ENCODE measurements at regions not wholly inside any gene's neighbourhood (a gene's known extent, or its start where the extent isn't known, plus 50 kb on each side); places are given as distances from the start of the nearest gene placed in this dataset.
A peak's percentile ranks its signal among the peaks of the same experiment; 100 is the strongest.
"Not testable (repeated sequence)": the region's sequence is repeated elsewhere in the genome, so short reads cannot be mapped to it uniquely, and the experiment has no call there.

DNA sequence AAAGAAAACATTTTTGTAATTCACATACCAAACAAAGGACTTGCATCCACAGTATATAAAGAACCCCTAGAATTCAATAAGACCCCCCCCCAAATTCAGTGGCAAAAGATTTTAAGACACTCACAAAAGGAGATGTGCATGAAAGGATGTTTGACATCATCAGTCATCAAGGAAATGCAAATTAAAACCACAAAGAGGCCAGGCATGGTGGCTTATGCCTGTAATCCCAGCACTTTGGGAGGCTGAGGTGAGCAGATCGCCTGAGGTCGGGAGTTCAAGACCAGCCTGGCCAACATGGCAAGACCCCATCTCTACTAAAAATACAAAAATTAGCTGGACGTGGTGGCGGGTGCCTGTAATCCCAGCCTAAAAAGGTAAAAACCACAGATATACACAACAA is 61.3 kb downstream of the AIPL1 start:
- not testable (repeated sequence) for DNase-seq

DNA sequence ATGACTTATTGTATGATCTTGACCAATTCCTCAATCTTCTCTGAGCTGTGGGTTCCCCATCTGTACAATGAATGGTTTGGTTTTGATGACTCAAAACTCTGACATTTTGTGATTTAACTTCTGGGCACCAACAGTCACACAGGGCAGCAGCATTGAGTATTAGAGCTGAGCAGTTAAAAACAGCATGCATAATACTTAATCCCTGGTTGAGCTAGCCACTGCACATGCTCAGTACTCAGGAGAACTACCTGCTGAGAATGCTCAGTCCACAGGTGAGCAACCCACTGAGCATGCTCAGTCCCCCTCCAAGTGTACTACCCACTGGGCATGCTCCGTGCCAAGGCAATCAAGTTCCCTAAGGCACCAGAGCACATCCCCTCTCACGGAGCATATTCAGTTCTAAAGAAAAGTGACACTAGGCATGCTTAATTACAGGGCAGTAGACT is 68.7 kb downstream of the AIPL1 start:
- peak; percentile 37 for DNase-seq

DNA sequence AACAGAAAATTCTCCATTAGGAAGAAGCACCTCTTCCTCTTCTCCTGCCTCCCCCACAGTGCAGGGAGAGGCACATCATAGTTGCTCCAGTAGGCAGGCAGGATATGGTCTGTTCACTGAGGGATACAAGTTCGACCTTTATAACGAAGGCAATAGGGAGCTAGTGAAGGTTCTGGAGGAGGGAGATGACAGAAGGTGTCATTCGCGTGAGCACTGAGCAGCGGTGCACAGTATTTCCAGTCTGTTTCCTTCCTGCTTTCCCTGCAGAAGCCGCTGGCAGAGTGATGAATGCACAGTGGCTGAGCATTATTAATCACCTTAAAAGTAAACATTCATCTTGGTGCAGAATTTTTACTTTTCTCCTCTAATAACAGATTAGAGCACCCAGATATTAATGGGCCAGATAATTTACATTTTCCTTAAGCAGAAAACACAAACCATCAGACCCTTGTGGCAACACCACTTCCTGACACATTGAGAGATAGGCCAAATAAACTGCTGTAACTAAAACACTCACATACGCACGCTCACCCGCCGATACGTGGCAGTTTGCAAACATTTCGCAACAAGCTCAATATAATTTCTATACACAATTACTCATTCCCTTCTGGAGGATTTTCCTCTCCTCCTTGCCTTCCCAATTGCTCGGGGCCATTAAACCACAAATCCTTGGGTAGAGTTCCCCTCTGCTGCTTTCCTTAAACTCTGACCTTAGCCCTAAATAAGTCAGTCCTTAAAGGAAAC is 69.5 kb downstream of the AIPL1 start:
- no peak for DNase-seq

DNA sequence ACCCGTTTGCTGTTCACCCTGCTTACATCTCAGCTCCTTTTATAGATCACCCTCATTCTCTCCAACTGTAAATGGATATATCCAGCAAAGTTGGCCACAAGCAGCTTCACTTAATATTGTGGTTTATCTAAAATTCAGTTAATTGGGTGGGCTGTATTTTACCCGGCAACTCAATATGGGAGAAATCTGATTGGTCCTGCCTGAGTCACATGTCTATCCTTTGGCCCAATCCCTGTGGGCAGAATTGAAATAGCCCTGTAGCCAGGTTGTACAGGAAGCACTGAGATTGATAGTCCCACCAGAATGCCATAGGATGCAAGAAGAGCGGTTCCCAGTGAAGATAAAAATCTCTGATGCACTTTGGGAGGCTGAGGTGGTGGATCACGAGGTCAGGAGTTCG is 73.2 kb downstream of the AIPL1 start:
- no peak for DNase-seq

DNA sequence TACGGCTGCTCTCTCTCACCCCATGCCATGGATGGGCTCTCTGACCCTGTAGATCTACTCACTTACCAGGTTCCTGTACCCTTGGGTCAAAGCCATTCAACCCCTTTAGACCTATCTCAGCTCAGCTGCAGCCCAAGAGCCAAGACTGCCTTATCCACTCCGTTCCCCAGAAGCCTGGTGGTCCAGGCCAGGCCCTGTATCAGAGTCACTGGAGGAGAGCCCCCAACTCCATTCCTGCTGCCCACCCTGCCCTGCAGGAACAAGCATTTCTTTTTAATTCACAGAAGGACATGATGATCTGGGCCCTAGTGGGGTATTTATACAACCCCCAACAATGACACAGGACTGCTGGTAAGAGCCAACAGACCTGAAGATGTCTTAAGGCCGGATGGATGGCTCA is 76.8 kb downstream of the AIPL1 start:
- DNase-seq, result no peak

DNA sequence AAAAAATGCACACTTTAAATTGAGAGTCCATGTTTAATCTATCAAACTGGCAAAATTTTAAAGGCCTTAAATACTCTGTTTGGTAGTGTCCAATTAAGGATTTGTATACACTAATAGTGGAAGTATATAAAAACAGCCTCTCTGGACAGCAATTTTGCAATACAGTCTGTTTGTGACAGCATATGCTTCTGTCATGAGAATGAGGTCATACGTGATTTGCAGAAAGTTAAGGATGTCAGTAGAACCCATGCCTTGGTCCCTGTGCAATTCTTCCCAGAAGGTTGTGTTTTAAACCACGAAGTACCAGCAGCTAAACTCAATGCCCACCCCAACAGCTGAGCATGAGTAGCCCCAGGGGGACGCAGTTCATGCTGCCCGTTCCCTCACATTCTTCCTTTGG is 78.4 kb downstream of the AIPL1 start:
- DNase-seq, result no peak

DNA sequence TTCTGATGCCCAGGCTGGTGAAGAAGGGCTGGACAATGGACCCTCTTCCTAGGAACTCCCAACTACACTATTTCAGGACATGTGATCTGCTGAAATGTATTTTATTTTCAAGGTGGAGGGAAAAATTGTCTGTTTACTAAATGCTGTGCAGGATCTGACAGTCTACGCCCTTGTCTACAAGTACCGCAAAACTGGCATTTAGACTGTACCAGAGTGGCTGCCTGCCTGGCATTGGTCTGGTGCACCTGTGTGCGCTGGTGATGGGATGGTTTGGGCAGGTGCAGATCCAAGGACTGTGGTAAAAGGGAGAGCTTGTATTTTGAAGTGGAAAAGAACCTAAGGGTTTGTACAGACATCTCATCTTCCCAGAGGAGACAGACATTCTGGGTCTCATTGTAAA is 79.7 kb downstream of the AIPL1 start:
- no peak for DNase-seq

DNA sequence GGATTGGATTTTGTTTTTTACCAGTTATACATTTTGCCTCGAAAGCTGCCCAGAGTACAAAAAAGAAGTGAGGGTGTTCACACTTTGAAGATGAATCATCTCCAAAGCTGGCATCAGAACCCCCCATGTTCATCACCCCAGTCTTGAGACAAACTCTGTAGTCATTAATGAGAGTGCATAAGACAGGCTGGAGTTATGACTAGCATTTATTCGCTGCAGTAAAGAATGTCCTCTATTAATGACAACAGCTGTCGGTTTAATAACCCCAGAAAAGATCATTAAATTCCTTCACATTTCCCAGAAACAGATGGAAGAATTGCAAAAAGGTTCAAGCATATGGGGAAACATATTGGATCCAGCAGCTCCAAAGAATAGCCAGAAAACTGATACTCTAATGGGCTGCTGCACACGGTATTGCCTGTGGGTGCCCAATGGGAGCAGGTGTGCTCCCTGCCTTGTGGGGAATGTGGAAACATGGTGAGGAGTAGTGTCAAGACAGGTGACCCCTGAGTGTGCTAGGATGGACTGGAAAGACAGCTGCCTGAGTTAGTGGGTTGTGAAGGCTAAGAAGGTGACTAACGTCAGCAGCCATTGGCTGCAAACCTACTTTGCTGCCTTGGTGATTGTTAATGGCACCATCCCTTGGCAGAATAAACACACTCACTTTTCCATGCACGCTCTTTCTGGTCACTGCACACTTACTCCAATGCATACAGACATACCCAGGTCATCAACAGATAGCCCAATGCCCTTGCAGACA is 81.9 kb downstream of the AIPL1 start:
- DNase-seq, result no peak

DNA sequence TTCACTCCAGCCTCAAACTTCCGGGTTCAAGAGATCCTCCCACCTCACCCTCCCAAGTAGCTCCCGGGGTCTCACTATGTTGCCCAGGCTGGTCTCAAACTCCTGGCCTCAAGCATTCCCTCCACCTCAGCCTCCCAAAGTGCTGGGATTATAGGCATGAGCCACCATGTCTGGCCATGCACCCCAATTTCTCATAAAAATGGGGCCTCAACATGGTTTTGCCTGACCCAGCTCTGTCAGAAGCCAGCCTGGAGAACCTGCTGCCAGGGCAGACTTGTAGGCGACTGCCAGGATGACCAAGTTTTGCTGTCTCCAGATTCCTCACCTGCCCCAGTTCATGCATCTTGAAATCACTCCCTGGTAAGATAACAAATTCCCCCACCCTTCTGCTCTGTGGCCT is 82.9 kb downstream of the AIPL1 start:
- no peak for DNase-seq

DNA sequence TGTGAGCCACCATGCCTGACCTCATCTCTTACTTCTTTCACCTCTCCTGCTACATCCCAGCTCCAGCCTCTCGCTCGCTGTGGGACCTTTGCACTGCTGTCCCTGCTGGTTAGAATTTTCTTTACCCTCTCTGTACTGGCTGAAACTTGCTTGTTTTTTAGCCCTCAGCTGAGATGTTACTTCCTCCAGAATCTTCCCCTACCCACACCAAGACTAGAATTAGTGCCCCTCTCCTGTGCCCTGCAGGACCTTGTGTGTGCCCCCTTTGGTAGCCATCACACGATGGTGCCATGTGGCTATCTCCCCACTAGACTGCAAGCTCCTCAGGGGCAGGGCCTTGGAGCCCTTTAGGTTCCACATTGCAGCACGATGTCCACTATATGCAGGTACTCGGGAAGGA is 84.1 kb downstream of the AIPL1 start:
- no peak for DNase-seq

DNA sequence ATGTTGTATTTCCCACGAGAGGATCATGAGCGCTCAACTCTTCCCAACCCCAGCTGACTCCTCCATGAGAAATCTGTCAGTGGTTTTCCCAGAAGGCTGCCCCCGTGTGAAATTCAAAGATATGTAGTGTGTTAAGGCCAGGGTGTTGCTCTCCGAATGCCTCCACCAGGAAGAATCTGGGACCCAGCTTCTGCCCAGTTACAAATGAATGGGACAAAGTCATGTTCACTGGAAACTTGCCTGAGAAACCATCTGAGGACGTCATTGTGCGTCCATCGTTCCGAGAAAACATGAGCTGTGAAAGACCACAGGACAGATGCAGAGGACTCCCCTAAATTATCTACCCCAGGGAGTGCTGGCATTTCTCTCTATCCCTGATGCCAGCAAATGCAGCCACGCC is 86.0 kb downstream of the AIPL1 start:
- no peak for DNase-seq

DNA sequence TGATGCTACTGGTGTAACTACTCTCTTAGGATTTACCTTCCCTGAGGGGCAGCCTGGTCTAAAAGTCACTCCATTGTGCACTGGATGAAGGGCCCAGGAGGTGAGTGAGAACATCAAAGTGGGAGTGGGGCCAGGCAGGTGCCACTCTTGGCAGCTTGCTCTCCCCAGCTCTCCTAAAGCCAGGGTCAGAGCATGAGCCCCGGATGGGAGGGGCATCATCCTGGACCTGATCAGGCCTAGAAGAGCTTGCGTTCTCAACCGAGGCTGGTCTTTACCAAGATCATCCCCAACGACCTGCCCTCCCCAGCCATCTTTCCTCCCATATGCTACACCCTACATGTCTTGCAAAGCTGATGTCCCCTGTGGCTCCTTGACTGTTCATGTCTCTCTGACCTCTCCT is 87.1 kb downstream of the AIPL1 start:
- DNase-seq, result no peak

DNA sequence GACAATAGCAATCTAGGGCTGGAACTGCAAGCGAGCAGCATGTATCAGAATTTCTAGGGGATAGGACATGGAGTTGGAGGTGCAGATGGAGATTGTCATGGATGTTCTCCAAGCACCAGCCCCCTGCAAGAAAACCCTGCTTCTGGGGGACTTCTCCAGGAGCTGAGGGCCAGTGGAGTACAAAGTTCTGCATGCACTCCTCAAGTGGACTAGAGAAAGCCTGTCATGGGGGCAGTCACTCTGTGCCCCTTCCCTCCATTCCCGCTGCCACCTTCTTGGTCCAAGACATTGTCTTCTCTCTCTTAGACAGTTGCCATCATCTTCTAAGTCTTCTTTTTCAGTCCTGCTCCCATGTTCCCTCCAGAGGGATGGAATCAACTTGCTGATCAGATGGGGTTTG is 87.9 kb downstream of the AIPL1 start:
- no peak for DNase-seq

DNA sequence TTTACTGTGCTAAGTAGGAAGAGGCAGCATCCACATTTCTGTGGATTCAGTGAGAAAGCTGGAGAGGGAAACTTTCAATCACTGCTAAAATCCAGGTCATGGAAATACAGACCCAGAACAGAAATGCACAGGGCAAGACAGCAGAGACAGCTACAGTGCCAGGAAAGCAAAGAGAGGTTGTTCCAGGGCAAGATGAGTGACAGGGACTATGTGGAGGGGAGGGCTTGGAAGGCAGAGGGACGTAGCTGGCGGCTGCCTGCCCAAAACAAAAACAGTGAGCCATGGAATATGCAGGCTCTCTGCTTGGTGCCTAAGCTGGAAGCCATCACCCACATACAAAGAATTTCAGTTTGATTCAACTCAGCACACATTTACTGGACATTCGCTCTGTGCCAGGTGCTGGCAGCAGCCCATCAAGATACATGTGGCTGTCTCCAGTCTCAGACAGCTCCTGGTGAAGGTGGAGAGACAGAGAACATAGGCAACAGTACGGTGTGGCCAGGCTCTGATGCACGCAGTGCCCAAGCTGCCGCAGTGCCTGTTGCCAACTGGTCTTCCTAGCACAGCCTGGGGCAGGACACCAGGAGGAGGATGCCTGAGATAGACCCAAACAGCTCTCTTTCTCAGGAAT is 88.7 kb downstream of the AIPL1 start:
- no peak for DNase-seq

DNA sequence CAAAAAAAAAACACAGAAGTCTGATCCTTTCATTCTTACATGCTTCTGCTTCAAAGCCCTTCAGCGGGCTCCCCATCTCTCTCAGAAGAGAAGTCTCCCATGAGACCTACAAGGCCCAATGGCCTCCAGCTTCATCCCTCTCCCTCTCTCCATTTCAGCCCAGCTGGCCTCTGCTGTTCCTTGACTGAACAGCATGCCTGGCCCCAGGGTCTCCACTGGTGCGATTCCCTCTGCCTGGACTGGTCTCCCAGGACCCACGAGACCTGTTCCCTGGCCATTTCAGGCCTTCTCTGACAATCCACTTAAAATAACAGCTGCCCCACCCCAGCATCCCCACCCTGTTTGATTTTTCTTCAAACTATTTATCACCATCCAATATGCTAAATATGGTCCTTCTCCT is 91.2 kb downstream of the AIPL1 start:
- no peak for DNase-seq

DNA sequence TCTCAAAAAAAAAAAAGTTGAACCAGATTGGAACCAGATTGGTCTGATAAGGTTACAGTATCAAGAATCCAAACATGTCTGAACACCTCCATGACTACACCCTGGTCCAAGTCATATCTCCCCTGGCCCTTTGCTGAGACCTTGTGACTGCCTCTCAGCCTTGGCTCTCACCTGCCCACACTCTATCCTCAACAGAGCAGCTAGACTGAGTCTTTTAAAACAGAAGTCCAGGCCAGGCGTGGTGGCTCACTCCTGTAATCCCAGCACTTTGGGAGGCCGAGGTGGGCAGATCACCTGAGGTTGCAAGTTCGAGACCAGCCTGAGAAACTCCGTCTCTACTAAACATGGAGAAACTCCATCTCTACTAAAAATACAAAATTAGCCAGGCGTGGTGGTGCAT is 91.7 kb downstream of the AIPL1 start:
- no peak for DNase-seq

DNA sequence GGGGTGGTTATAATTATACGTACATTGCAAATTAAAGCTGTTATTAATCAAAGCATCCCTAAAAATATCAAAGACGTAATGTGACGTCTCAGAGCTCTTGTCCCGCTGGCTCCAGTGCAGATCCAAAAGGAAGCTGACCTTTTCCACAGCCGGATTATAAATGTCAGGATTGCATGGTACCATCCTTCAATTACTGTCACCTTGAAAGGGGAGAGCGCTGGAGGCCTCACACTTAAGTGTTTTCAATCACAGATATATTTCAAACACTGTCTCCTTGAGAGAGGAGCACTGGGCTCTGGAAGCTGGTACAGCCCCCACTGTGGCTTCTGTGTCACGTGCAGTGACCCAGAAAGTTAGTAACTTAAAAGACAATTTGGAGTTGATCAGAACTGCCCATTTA is 94.2 kb downstream of the AIPL1 start:
- no peak for DNase-seq

DNA sequence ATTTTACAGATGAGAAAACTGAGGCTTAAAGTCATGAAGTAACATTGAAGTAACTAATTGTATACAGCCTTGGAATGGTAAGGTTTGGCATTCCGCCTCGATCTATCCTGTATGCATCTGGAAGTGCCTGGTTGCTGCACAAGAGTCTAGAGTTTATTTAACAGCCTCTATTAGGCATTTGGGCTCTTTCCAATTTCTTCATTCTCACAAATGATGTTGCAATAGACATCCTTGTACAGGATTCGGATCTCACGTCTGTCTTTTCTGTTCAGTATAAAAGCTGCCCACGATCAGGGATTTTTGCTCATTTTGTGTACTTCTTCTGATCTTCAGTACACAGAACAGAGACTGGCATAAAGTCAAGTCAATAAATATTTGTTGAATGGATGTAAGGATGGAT is 100.5 kb downstream of the AIPL1 start:
- no peak for DNase-seq

DNA sequence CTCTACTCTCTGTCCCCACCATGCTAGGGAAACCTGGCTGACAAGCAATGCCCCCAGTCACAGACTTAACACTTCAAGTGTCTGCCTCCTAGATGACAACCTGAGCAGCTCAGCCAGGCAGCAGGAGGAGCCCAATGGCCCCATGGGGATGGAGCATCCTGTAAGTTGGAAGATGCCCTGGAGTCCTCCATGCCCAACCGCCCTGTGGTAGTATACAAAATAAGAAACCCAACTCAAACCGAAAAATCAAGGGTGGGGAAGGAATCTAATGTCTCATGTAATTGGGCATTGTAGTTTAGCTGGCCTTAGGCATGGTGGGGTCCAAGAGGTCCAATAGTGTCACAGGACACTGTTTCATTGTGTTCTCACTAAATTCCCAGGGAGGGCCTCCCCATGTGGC is 104.0 kb downstream of the AIPL1 start:
- DNase-seq, result no peak

DNA sequence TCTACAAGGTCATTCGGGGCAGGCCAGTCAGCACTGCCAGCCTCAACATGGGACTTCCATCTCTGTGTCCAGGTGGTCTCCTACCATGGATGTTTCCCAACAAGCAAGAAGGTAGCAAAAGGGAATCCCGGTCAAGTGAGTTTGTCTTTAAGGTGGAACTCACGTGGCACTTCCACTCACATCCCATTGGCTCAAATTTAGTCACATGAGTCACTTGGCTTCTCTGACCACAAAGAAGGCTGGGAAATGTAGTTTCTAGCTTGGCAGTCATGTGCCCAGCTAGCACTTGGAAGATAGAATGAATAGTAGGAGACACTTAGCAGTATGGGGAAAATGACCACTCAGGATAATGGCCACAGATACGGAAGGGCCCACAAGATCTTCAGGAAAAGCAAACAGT is 106.6 kb downstream of the AIPL1 start:
- no peak for DNase-seq

DNA sequence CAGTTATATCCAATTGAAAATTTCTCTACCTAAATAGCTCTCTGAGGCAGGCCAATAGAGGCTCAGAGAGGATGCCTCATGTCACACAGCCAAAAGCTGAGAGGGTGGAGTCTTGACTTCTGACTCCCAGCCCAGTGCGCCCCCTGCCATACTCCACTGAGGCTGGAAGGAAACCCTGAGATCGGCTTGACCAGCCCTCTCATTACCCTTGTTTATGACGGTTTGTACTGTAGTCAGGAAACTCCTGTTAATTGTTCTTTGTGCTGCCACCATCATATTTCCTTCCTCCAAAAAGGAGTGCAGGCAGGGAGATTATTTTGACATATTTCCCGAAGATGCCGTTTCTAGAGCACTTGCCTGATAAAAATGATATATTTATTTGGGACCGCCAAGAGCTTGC is 107.9 kb downstream of the AIPL1 start:
- no peak for DNase-seq

DNA sequence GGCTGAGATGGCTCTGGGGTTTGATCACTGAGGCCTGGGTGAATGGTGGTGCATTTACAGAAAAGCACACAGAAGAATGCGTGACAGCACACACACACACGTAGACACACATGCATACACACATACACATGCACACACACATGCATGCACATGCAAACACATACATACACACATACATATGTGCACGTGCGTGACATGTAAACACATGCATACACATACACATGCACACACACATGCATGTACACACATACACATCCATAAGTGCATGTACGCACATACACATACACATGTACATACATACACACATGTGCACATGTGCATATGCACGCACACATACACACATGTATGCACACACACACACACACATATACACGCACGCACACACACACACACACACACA is 108.4 kb downstream of the AIPL1 start:
- DNase-seq, result no peak

DNA sequence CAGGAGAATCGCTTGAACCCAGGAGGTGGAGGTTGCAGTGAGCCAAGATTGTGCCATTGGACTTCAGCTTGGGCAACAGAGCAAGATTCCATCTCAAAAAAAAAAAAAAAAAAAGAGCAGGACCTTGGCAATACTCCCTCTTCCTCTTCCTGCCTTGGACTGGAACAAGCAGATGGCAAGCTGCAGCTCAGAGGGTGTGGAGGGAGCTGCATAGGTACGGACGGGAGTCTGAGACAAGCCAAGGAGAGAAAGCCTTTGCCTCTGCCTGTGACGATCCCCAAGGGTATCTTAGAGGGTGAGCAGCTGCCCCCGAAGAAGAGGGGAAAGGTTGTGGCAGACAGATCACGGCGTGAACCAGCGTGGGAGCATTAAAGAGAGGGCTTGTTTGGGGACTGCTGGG is 109.2 kb downstream of the AIPL1 start:
- no peak for DNase-seq

DNA sequence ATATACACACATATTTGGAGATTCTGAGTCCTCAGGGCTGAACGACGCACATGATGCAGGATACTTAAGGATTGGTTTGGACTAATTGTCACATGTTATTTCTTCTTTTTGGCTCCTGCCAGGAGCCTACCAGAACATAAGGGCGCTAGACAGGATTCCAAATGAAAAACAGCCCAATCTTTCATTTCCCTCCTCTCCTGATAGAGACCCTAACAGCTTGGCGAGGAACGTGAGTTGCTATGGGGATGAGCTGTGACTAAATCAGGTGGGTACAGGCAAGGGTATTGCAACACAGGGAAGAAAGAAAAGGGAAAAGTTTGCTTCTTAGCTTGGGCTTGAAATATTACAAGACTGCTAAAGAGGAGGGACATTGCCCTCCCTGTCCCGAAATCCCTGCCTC is 109.9 kb downstream of the AIPL1 start:
- DNase-seq, result no peak
